ENCODE measurements at regions not wholly inside any gene's neighbourhood (a gene's known extent, or its start where the extent isn't known, plus 50 kb on each side); places are given as distances from the start of the nearest gene placed in this dataset.

DNA sequence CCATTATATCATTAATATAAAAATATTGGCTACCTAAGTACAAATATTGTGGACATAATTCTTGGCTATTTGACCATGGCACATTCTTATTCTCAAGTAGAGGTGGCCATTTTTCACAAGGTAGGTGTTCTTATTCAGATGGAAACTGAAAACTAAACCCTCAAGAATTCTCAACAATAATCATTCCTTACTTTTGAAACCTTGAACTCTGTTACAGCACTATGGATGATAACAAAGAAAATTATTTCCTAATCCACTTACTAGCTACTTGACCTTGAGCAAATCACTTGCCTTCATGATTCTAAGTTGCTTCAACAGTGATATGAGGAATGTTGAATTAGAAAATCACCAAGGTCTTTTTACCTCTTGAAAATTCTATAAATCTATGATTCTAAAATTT lies 482.2 kb downstream of the PTPRC start:
- no peak overlapping the region for H3K27ac ChIP-seq
- POLR2A ChIA-PET (ENCODE audit: low non-redundant PET) = no interaction called here
- TF ChIP-seq, protein P1, sequence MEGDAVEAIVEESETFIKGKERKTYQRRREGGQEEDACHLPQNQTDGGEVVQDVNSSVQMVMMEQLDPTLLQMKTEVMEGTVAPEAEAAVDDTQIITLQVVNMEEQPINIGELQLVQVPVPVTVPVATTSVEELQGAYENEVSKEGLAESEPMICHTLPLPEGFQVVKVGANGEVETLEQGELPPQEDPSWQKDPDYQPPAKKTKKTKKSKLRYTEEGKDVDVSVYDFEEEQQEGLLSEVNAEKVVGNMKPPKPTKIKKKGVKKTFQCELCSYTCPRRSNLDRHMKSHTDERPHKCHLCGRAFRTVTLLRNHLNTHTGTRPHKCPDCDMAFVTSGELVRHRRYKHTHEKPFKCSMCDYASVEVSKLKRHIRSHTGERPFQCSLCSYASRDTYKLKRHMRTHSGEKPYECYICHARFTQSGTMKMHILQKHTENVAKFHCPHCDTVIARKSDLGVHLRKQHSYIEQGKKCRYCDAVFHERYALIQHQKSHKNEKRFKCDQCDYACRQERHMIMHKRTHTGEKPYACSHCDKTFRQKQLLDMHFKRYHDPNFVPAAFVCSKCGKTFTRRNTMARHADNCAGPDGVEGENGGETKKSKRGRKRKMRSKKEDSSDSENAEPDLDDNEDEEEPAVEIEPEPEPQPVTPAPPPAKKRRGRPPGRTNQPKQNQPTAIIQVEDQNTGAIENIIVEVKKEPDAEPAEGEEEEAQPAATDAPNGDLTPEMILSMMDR (conservative IDR thresholded peaks at IDR 0.05; ENCODE audit: low read depth) = no peak
- no peak for DNase-seq (ENCODE audit: low spot score)
- CTCF ChIA-PET = no interaction called here

DNA sequence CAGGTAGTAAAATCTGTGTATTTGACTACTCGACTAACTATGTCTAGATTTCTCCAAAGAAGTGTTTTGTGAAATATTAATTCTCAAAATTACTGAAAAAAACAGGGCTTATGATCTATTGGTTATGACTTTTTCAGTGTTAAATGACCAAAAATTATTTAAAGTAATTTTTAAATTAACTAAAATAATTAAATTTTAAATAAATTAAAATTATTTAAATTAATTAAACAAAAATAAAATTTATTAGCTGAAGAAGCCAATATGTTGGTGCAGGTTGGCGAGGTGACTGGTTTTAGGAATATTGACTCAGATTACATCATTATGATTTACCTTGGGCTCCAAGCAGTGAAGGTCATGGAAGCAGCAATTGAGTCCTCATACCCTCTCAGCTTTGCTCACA lies 483.2 kb downstream of the PTPRC start:
- no peak for DNase-seq (ENCODE audit: low spot score)
- TF ChIP-seq, protein P1 (conservative IDR thresholded peaks at IDR 0.05; ENCODE audit: low read depth) = no peak
- CTCF ChIA-PET = interaction anchor here (0.5 to 1.0 kb wide), 3 partner anchors 9 to 57 kb away, joined by 3 to 4 read pairs (median 4); no protein-coding TSS in a partner anchor
- POLR2A ChIA-PET (ENCODE audit: low non-redundant PET) = no interaction called here
- no peak overlapping the region for H3K27ac ChIP-seq

DNA sequence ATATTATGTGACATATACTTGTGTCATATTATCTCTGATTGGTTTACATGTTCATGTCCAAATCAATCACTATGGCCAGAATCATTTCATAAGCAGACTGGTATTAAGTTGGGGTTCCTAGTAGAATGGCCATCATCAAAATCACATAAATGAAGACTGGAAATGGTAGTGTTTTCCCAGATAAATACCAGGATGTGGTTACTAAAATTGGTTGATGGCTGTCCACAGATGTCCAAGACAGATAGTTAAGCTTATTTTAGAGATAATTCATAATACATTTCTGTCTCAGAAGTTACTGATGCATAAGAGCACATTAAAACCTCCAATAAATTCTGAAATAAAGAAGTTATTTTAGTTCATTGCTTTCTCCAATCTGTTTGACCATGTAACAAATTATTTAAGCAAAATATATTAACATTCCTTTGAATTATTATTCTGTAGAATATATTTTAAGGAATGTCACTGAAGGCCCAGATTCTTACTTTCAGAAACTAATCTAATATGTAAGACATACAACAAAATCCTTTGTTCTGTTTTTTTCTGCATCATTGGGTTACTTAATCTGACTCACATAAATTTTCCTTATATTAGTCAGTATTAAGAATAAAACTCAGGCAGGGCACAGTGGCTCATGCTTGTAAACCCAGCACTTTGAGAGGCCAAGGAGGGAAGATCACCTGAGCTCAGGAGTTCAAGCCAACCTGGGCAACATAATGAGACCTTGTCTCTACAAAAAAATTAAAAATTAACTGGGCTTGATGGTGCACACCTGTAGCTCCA lies 483.9 kb downstream of the PTPRC start:
- no peak overlapping the region for H3K27ac ChIP-seq
- DNase-seq (ENCODE audit: low spot score) = no peak
- POLR2A ChIA-PET (ENCODE audit: low non-redundant PET) = no interaction called here
- TF ChIP-seq, protein P1 (conservative IDR thresholded peaks at IDR 0.05; ENCODE audit: low read depth) = no peak
- CTCF ChIA-PET = interaction anchor here (0.6 to 1.0 kb wide), 4 partner anchors 9 to 418 kb away, joined by 3 to 4 read pairs (median 4); no protein-coding TSS in a partner anchor

DNA sequence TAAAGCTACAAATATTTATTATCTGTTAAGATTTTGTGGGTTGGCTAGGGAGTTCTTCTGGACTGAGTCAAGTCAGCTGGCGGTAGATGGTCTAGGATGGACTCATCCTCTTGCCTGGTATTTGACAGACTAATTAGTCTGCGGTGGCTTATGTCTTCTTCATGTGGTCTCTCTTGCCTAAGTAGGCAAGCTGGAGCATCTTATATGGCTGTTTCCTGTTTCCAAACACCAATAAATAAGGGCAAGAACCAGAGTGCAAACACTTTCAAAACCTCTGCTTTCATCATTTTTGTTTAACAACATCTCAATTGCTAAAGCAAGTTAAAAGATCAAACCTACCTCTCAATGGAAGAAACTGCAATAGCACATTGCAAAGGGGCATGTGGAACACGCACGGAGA lies 484.8 kb downstream of the PTPRC start:
- POLR2A ChIA-PET (ENCODE audit: low non-redundant PET) = no interaction called here
- CTCF ChIA-PET = interaction anchor here (0.5 to 0.7 kb wide), 4 partner anchors 110 to 405 kb away, joined by 3 read pairs; no protein-coding TSS in a partner anchor
- DNase-seq (ENCODE audit: low spot score) = no peak
- TF ChIP-seq, protein P1 (conservative IDR thresholded peaks at IDR 0.05; ENCODE audit: low read depth) = no peak
- no peak overlapping the region for H3K27ac ChIP-seq

DNA sequence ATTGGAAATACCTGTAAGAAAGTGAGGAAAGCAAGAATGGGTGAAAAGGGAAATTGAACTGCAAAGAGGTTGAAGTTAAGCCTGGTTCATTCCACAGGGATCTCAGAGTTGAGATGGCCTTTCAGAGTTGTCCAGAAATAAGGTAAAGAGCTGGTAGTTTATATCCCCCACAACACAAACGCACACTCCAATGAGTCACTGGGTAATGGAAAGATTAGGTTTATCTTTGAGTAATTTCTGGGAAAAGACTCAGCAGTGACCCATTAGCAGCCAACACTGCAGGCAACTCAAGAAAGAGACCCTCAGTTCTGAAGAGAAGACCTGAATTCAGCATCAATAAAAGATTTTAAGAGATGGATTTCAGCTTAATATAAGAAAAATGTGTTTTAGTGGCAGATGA lies 485.5 kb downstream of the PTPRC start:
- no peak for DNase-seq (ENCODE audit: low spot score)
- POLR2A ChIA-PET (ENCODE audit: low non-redundant PET) = no interaction called here
- CTCF ChIA-PET = interaction anchor here (0.5 to 0.6 kb wide), 2 partner anchors 240 to 405 kb away, joined by 3 read pairs; no protein-coding TSS in a partner anchor
- TF ChIP-seq, protein P1 (conservative IDR thresholded peaks at IDR 0.05; ENCODE audit: low read depth) = no peak
- no peak overlapping the region for H3K27ac ChIP-seq

DNA sequence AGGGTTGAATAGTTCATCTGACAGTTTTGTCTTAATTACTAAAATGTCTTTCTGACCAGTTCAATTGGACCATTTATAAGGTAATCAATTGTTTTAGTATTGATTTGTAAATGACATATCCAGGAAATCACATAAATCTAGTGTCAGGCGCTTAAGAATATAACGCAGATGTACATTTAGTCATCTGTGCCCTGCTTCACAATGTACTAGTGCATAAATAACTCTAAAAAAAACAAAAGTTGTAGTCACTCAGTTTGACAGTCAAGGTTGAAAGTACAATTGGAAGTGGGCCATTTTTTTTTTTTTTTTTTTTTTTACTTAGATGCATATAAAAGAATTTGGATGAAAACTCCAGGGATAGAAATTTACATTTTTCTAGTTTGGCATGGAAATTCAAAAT lies 490.4 kb downstream of the PTPRC start:
- DNase-seq (ENCODE audit: low spot score) = peak; percentile 28
- TF ChIP-seq, protein P1 (conservative IDR thresholded peaks at IDR 0.05; ENCODE audit: low read depth) = no peak
- POLR2A ChIA-PET (ENCODE audit: low non-redundant PET) = no interaction called here
- no peak overlapping the region for H3K27ac ChIP-seq
- CTCF ChIA-PET = no interaction called here
